ENCODE measurements at regions not wholly inside any gene's neighbourhood (a gene's known extent, or its start where the extent isn't known, plus 50 kb on each side); places are given as distances from the start of the nearest gene placed in this dataset.
"Not testable (repeated sequence)": the region's sequence is repeated elsewhere in the genome, so short reads cannot be mapped to it uniquely, and the experiment has no call there.

GRCh38 chr1:161454865-161455707 lies 50.2 kb upstream of the FCGR2A start:
- H3K27ac ChIP-seq; H3K9me3 ChIP-seq; intact Hi-C loops (cut with DNase I; ENCODE audit: low total_unique reads); H3K4me1 ChIP-seq; DNase-seq; H3K36me3 ChIP-seq; H3K4me3 ChIP-seq: not testable (repeated sequence)
- no CpG with 5 or more reads among the region's 107 CpGs for WGBS, 5 donors
- H3K27me3 ChIP-seq (replicated peaks in 1 of 7), result peaks cover 0 to 29% (median 7%) of the 10 kb centered on the region in 7 donors

GRCh38 chr1:161453950-161454864 lies 51.0 kb upstream of the FCGR2A start:
- peak; percentile 91 for DNase-seq

GRCh38 chr1:161451698-161452348 lies 53.4 kb upstream of the FCGR2A start:
- DNase-seq; H3K4me3 ChIP-seq; H3K9me3 ChIP-seq; H3K4me1 ChIP-seq; H3K27me3 ChIP-seq (replicated peaks in 1 of 7); intact Hi-C loops (cut with DNase I; ENCODE audit: low total_unique reads); H3K27ac ChIP-seq; H3K36me3 ChIP-seq: not testable (repeated sequence)
- no CpG with 5 or more reads among the region's 29 CpGs for WGBS, 5 donors

More at GRCh38 chr1:161453950-161454864, 51.0 kb upstream of the FCGR2A start:
- 48 to 75% (median 60%) methylated on average over 10 to 17 of the region's 67 CpGs for WGBS, 5 donors
- H3K4me1 ChIP-seq; H3K27ac ChIP-seq; intact Hi-C loops (cut with DNase I; ENCODE audit: low total_unique reads); H3K36me3 ChIP-seq; H3K9me3 ChIP-seq; H3K4me3 ChIP-seq: not testable (repeated sequence)
- H3K27me3 ChIP-seq (replicated peaks in 1 of 7), result peaks cover 0 to 21% (median 7%) of the 10 kb centered on the region in 7 donors

- H3K4me1 ChIP-seq; intact Hi-C loops (cut with DNase I; ENCODE audit: low total_unique reads): not testable (repeated sequence)
- WGBS, 5 donors, result no CpG with 5 or more reads among the region's 66 CpGs
Measured at GRCh38 chr1:161447760-161448332, 57.4 kb upstream of the FCGR2A start.

GRCh38 chr1:161447040-161447759 lies 58.1 kb upstream of the FCGR2A start:
- H3K9me3 ChIP-seq; H3K4me1 ChIP-seq; H3K27ac ChIP-seq; H3K4me3 ChIP-seq; H3K36me3 ChIP-seq; DNase-seq; intact Hi-C loops (cut with DNase I; ENCODE audit: low total_unique reads); H3K27me3 ChIP-seq (replicated peaks in 1 of 7): not testable (repeated sequence)
- no CpG with 5 or more reads among the region's 79 CpGs for WGBS, 5 donors

More at GRCh38 chr1:161447760-161448332, 57.4 kb upstream of the FCGR2A start:
- not testable (repeated sequence) for DNase-seq; H3K9me3 ChIP-seq; H3K4me3 ChIP-seq; H3K27me3 ChIP-seq (replicated peaks in 1 of 7); H3K27ac ChIP-seq; H3K36me3 ChIP-seq

- H3K36me3 ChIP-seq; H3K4me3 ChIP-seq; H3K4me1 ChIP-seq; H3K27ac ChIP-seq; H3K9me3 ChIP-seq; intact Hi-C loops (cut with DNase I; ENCODE audit: low total_unique reads): not testable (repeated sequence)
- H3K27me3 ChIP-seq (replicated peaks in 1 of 7), result peaks cover 0 to 18% (median 12%) of the 10 kb centered on the region in 7 donors
- DNase-seq, result peak; percentile 89
- WGBS, 5 donors, result 74 to 84% (median 79%) methylated on average over 11 to 14 of the region's 18 CpGs
Measured at GRCh38 chr1:161444725-161445124, 60.5 kb upstream of the FCGR2A start.

GRCh38 chr1:161444255-161444654 lies 61.0 kb upstream of the FCGR2A start:
- Histone ChIP-seq H3K4me1 (peaks cover 0 to 12% (median 7%) of the 10 kb centered on the region in 6 donors), H3K27me3 (replicated peaks in 1 of 7) (peaks cover 0 to 23% (median 16%) of the 10 kb centered on the region in 7 donors)
- H3K4me3 ChIP-seq; intact Hi-C loops (cut with DNase I; ENCODE audit: low total_unique reads); H3K9me3 ChIP-seq; H3K36me3 ChIP-seq; H3K27ac ChIP-seq: not testable (repeated sequence)
- DNase-seq, result peak; percentile 77
- 78 to 87% (median 81%) methylated on average over 3 to 4 of the region's 14 CpGs; no CpG with 5 or more reads in 2 of the 5 donors for WGBS, 5 donors
